AG04449 (cell line): ENCODE measurements at regions not wholly inside any gene's neighbourhood (a gene's known extent, or its start where the extent isn't known, plus 50 kb on each side); places are given as distances from the start of the nearest gene placed in this dataset.

ENCODE experiments used
- CTCF ChIA-PET: fragments of 350-600 bp; formaldehyde crosslinking; extraction: SDS; loops from one replicate; lab custom pipeline; 2021; ENCODE audit warnings: antibody characterized with exemption; lab: Yijun Ruan, JAX
- POLR2A ChIA-PET: fragments of 400-600, 350-600 bp; formaldehyde crosslinking; extraction: SDS; loops from one replicate; lab custom pipeline; 2020; ENCODE audit warnings: antibody characterized with exemption, inconsistent platforms; lab: Yijun Ruan, JAX
- DNase-seq: peaks from one replicate; pipeline ENCODE4 v3.0.0-alpha.2; 2010; ENCODE audit warnings: low read depth, low spot score
- H3K4me3 ChIP-seq: 2 replicates; pipeline ENCODE4 v1.5.1; 2011; ENCODE audit warnings: low read depth, mild to moderate bottlenecking, control low read depth, low read length
- CTCF ChIP-seq: IDR thresholded peaks from one replicate; pipeline ENCODE4 v1.5.1; 2011; ENCODE audit warnings: mild to moderate bottlenecking, moderate library complexity, low read length, control low read depth, inconsistent platforms; ENCODE audit not compliant: insufficient read depth; ENCODE audit errors: missing control alignments

- no peak overlapping the region for H3K4me3 ChIP-seq
- CTCF ChIA-PET = interaction anchor here (1.2 to 1.9 kb wide), 5 partner anchors 10 to 193 kb away, joined by 3 to 7 read pairs (median 5); no protein-coding TSS in a partner anchor
- POLR2A ChIA-PET = interaction anchor here (0.6 kb wide), 1 partner anchor 130 kb away, joined by 3 read pairs; no protein-coding TSS in a partner anchor
- no peak for TF ChIP-seq CTCF
- no peak for DNase-seq
Observed at GRCh38 chr2:41892476-41892875, 155.3 kb upstream of the PKDCC start.

GRCh38 chr2:41894563-41895333 lies 153.1 kb upstream of the PKDCC start:
- no peak for TF ChIP-seq CTCF
- ChIA-PET CTCF (interaction anchor here (1.1 to 7.9 kb wide), 2 partner anchors 24 to 192 kb away, joined by 5 to 46 read pairs; no protein-coding TSS in a partner anchor), POLR2A (no interaction called here)
- DNase-seq = no peak
- no peak overlapping the region for H3K4me3 ChIP-seq

GRCh38 chr2:41895334-41895664 lies 152.5 kb upstream of the PKDCC start:
- TF ChIP-seq CTCF = no peak
- no peak for DNase-seq
- ChIA-PET CTCF (interaction anchor here (1.1 to 7.9 kb wide), 2 partner anchors 24 to 191 kb away, joined by 5 to 46 read pairs; no protein-coding TSS in a partner anchor), POLR2A (no interaction called here)
- no peak overlapping the region for H3K4me3 ChIP-seq

- POLR2A ChIA-PET = no interaction called here
- no peak overlapping the region for H3K4me3 ChIP-seq
- no peak for DNase-seq
- CTCF ChIA-PET = interaction anchor here (1.1 to 7.9 kb wide), 3 partner anchors 25 to 194 kb away, joined by 3 to 46 read pairs (median 11); no protein-coding TSS in a partner anchor
- no peak for TF ChIP-seq CTCF
Observed at GRCh38 chr2:41896186-41896846, 151.5 kb upstream of the PKDCC start.

GRCh38 chr2:41899189-41899588 lies 148.6 kb upstream of the PKDCC start:
- ChIA-PET CTCF (interaction anchor here (1.2 to 7.9 kb wide), 6 partner anchors 19 to 188 kb away, joined by 3 to 46 read pairs (median 4); no protein-coding TSS in a partner anchor), POLR2A (interaction anchor here (0.7 kb wide), 1 partner anchor 123 kb away, joined by 3 read pairs; no protein-coding TSS in a partner anchor)
- H3K4me3 ChIP-seq = no peak overlapping the region
- DNase-seq = no peak
- no peak for TF ChIP-seq CTCF
